ENCODE measurements at regions not wholly inside any gene's neighbourhood (a gene's known extent, or its start where the extent isn't known, plus 50 kb on each side); places are given as distances from the start of the nearest gene placed in this dataset.

DNA sequence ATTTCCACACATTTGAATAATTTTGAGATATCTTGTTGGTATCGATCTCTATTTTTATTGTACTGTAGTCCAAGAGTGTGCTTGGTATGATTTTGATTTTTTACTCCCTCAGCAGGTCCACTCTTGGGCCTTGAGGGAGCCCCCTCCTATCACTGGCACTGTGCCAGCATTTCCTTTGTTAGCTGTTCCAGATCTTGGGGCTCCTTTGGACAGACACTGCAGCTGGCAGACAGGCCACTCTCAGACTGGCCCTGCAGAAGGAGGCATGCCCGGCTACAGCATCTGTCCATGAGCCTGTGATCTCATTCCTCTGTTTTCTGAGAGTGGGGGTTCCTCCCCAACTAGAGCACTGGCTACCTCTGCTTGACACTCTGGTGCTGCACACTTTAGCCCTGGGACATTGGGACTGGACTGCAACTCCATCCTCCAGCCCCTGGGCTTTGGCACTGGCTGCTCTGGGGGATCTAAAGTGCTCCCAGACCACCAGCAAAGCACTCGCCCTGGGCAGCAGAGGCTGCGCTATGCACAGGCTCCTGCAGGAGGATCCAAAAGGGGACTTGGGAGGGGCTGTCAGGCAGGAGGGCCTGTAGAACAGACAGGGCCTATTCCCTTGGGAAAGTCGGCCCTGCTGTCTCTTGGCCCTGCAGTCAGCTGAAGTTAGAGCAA is 271.3 kb upstream of the DMAC1 start:
- TF ChIP-seq EZH2 (IDR thresholded peaks at IDR 0.05; ENCODE audit: insufficient read depth, poor library complexity, severe bottlenecking) (no peak), EZH2phosphoT487 (IDR thresholded peaks at IDR 0.05; ENCODE audit: insufficient read depth, low read depth) (no peak)
